Fibroblast of the aortic adventitia (primary cell): ENCODE measurements at regions not wholly inside any gene's neighbourhood (a gene's known extent, or its start where the extent isn't known, plus 50 kb on each side); places are given as distances from the start of the nearest gene placed in this dataset.

ENCODE experiments used
- DNase-seq: peaks from one replicate; pipeline ENCODE4 v3.0.0-alpha.2; 2010; ENCODE audit warnings: low read depth
- H3K4me3 ChIP-seq: 2 replicates; pipeline ENCODE4 v1.5.1; 2011; ENCODE audit warnings: low read depth, mild to moderate bottlenecking, control low read depth, low read length, moderate library complexity
- CTCF ChIP-seq: IDR thresholded peaks from 2 replicates; pipeline ENCODE4 v1.5.1; 2011; ENCODE audit warnings: mild to moderate bottlenecking, low read length, control low read depth, inconsistent platforms; ENCODE audit not compliant: insufficient read depth

- H3K4me3 ChIP-seq, result no peak overlapping the region
- TF ChIP-seq CTCF, result no peak
- DNase-seq, result no peak
Measured at GRCh38 chr5:8333485-8333884, 464.5 kb downstream of the MTRR start.

GRCh38 chr5:8333977-8334376 lies 465.0 kb downstream of the MTRR start:
- TF ChIP-seq CTCF, result no peak
- DNase-seq, result no peak
- no peak overlapping the region for H3K4me3 ChIP-seq

GRCh38 chr5:8340261-8340660 lies 471.3 kb downstream of the MTRR start:
- TF ChIP-seq CTCF, result no peak

GRCh38 chr5:8340739-8341344 lies 471.9 kb downstream of the MTRR start:
- DNase-seq, result peak; percentile 48
- TF ChIP-seq CTCF, result peak; percentile 61
- H3K4me3 ChIP-seq, result no peak overlapping the region

More at GRCh38 chr5:8340261-8340660, 471.3 kb downstream of the MTRR start:
- no peak overlapping the region for H3K4me3 ChIP-seq
- no peak for DNase-seq

- TF ChIP-seq CTCF, result no peak
- DNase-seq, result peak; percentile 23
- H3K4me3 ChIP-seq, result no peak overlapping the region
Measured at GRCh38 chr5:8341406-8341805, 472.5 kb downstream of the MTRR start.

GRCh38 chr5:8347984-8348383 lies 479.0 kb downstream of the MTRR start:
- TF ChIP-seq CTCF, result no peak
- no peak for DNase-seq
- H3K4me3 ChIP-seq, result no peak overlapping the region

GRCh38 chr5:8349855-8350254 lies 480.9 kb downstream of the MTRR start:
- H3K4me3 ChIP-seq, result no peak overlapping the region
- TF ChIP-seq CTCF, result no peak
- no peak for DNase-seq
